ENCODE measurements at regions not wholly inside any gene's neighbourhood (a gene's known extent, or its start where the extent isn't known, plus 50 kb on each side); places are given as distances from the start of the nearest gene placed in this dataset.

DNA sequence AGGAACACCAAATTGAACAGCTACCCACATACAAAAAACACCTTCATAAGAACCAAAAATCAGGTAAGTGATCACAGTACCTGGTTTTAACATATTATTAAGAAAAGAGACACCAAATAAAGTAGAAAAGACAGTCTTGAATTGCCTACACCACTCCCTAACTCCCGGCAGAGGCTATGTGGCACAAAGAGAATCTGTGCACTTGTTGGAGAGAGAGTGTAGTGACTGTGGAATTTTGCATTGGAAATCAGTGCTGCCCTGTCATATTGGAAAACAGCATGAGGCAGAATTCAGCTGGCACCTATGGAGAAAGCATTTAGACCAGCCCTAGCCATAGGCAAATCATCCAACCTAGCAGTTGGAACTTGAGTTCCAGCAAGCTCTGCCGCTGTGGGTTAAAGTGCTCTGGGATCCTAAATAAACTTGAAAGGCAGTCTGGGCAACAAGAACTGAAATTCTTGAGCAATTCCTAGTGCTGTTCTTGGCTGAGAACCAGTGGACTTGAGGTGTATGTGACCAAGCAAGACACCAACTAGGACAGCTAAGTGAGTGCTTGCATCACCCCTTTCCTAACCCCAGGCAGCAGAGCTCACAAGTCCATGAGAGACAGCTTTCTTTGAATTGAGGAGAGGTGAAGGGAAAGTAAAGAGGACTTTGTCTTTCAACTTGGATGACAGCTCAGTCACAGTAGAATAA lies 969.6 kb upstream of the ALCAM start:
- TF ChIP-seq ZNF274 (IDR thresholded peaks at IDR 0.05; ENCODE audit: low read depth, low read length), result no peak
- no peak for TF ChIP-seq YY1 (IDR thresholded peaks at IDR 0.05; ENCODE audit: insufficient read depth, insufficient read length)
- TF ChIP-seq SUZ12 (IDR thresholded peaks at IDR 0.05; ENCODE audit: extremely low read depth, insufficient read depth, insufficient read length), result no peak
